GM21528 (cell line): ENCODE measurements at regions not wholly inside any gene's neighbourhood (a gene's known extent, or its start where the extent isn't known, plus 50 kb on each side); places are given as distances from the start of the nearest gene placed in this dataset.
"Not testable (repeated sequence)": the region's sequence is repeated elsewhere in the genome, so short reads cannot be mapped to it uniquely, and the experiment has no call there.

Experiments used
- ATAC-seq: cut with Tn5 transposase; IDR thresholded peaks from one replicate; pipeline ENCODE4 v1.9.1; 2021; ENCODE audit warnings: mild to moderate bottlenecking, moderate library complexity; ENCODE audit not compliant: unreplicated experiment, low FRiP score

DNA sequence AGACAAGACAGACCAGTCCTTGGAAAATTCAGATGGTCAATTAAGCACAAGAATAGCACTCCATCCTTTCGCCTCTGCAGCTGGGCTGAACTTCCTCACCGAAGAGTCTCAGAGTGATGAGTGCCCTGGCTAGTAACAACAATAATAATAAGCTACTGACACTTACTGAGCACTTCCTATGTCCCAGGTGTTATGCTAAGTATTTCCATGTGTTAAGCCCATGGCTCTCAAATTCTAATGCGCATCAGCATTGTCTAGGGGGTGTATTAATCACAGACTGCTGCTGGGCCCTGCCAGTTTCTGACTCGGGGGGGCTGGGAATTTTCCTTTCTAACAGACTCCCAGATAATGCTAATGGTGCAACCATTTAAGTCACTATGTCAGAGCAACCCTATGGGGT is 118.2 kb upstream of the LRFN2 start:
- ATAC-seq: no peak

DNA sequence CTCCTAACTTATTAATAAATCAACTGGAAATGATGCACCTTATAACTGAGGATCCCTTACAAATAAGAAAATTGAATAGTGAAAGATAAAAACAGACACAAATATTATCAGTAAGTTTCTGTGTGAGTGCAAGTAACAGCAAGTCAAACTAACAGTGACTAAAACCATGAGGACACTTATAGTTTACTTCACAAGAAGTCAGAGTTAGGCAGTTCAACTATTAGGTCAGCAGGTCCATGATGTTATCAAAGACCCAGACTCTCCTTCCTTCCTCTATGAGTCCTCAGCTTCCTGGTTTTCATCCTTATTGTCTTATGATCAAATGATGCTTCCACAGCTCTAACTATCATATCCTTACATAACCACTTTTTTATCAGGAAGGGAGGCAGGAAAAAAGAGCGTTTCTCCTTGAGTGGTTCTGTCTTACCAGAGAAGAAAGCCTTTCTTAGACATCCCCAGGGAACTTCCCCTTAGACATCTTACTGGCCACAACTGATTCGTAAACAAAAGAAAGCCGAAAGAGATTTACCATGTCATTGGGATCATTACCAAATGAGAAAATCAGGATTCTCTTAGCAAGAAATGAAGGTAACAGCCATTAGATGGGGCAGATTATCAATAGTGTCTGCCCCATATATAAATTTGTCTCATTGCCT is 114.3 kb upstream of the LRFN2 start:
- ATAC-seq: no peak

DNA sequence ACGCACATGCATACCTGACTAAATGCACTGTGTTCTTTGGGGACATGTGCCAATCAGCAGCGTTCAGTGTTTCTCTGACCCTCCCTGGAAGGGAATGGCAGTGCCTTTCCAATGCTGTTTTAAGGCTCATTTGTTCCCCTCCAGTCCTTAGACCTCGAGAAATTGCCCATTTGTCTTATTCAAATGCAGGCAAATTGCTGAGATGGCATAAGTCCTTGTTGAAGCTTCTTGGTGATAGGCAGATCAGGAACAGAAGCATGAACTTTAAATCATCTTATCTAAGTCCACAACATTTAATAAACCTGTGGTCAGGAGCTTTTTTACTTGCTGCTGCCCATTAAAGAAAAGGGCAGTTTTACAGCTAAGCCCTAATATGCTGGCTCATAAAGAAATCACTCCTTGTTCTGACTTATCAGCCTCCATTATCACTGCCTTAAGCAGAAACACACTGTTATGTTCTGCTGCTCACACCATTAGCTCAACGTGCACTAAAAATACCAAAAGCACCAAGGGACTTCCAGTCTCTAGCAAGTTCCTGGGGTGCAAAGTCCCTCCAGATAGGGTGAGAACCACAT is 112.9 kb upstream of the LRFN2 start:
- ATAC-seq: no peak

DNA sequence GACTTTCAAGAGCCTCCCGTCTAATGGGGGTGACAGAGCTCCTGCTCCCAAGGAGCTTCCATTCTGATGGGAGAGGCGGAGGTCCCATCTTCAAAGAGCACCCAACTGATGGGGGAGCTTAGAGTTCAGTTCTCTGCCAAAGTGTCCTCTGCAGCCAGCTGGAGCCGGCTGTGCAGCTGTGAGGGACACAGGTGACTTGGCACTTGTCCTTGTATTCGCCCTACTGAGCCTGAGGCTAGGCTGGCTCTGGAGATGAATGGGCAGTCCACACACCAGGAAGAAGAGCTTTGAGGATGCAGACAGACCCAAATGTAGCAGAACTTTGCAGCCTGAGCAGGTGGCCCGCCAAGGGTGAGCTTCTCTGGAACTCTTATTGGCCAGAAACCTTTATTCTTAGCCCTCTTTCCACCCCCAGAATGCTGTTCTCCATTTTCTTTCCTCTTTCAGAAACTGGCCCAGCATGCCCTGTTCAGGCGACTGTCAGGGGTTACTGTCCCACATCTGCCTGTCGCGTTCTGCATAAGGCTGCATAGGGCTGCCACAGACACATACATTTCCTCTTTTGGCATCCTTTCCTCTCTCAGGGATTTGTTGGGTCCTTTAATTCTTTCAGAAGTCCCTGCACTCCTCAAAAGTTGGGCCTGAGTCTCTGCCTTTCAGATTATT is 108.7 kb upstream of the LRFN2 start:
- ATAC-seq: no peak

DNA sequence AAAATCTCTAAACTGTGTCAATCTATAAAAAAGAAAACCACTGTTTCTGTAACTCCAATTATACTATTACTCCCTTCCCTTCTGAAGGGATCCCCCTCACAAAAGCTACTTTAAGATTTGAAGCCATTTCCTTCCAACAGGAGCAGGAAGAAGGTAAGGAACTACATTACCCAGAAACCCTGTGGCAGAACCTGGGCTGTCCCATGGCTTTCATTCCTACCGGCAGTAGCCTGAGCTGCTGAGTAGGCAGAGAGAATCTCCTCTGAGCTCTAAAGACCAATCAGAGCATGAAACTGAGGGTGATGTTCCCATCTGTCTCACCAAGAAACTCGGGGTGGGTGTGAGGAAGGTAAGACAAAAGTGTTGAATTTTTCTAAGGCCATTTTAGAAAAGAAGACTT is 108.0 kb upstream of the LRFN2 start:
- ATAC-seq: no peak

DNA sequence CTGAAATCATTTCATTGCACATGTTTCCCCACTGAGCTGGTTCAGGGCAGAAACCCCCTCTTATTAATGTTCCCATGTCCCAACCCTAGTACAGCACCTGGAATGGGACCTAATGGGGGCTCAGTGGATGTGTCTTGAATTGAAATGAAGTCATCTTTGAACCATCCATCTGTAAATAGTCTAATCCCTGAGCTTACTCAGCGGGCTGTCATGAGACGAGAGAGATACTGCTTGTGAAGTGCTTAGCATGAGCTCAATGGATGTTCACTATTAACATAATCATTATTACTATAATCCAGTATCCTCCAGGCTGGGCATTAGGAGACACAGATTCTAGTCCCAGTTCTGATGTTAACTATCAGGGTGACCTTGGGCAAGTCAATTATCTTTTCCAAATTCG is 106.6 kb upstream of the LRFN2 start:
- ATAC-seq: no peak

DNA sequence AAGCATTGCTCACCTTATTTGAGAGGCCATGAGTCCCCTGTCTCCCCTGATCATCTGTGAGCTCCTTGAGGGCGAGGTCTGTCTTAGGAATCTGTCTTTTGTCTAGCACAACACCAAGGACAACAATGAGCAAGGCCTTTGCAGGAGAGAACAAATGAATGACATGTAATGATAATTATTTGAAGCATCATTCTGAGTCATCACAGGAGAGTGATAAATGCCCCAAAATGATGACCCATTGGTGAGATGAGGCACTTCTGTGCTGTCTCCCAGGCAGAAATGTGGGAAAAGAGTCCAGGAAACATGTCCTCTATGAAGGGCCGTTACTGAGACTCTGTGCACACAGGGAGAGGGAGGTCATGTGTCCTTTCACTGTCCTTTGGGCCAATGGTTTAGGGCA is 105.2 kb upstream of the LRFN2 start:
- ATAC-seq: no peak

DNA sequence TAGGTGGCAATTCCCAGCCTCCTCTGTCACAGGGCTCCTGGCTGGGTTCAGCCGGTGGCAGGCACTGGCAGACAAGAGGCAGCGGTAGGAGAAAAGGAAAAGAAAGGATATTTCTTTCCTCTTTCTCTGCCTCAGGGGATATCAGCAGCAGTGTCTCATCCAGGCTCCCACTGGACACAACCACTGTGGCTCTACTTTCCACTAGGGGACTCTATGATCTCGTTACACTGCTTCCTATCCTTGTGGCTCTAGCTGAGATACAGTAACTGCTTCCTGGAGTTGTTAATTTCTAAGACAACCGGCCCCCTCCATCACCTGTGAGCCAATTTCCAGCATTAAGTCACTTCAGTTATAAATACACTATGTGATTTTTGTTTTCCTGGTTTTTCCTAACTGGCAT is 102.0 kb upstream of the LRFN2 start:
- ATAC-seq: no peak

DNA sequence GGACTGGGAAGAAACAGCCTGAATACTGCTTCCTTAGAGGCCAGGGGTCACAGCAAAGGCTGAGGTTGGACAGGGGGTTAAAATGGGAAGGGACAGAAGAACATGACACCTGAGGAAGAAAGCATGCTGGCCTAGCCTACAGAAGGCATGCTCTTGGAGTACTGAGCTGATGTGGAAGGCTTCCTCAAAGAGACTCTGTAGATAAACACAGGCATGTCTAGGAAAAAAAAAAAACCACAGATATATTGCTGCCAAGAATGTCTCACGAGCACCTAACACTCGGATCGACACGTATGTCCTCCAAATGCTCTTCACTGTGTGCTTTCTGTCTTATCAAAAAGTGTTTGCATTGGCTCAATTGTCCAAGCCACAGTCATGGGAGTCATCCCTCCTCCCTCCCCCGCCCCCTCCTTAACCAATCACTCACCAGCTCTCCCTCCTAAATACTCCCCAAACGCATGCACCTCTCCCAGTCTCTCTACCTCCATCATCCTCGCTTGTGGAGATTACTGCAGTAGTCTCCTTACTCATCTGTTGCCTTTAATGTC is 101.1 kb upstream of the LRFN2 start:
- ATAC-seq: no peak

DNA sequence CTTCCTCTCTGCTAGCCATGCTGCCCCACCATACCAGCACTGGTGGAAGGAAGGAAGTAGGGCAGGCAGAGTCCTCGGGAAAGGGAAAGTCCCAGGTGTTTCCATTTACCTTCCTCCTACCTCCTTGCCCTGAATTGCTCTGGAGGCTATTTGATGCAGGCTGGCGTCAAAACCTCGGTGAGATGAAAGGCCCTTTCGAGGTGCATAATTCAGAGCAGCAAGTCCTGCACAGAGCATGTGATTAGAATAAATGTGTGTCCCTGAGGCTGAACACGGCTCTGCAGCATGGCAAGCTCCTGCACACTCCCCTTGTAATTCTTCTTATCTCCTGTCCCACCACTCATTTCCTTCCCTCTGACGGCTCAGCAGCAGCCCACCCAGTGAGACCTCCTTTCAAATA is 98.7 kb upstream of the LRFN2 start:
- no peak for ATAC-seq

DNA sequence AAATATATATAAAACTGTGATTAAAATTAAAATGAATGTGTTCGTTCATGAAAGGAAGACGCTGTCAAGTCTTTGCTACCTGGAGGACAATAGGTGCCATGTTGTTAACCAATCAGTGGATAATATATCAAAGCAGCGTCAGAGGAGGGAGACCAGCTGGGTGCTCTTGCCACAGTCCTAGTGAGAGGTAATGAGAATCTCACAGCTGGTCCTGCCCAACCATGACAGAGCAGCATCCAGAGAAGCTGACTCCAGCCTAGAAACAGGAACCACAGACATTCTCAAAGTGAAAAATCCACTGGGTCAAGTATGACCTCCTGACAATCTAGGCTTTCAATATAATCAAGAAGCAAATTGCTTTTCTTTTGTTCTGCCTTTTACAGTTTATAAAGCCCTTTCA is 94.5 kb upstream of the LRFN2 start:
- no peak for ATAC-seq

DNA sequence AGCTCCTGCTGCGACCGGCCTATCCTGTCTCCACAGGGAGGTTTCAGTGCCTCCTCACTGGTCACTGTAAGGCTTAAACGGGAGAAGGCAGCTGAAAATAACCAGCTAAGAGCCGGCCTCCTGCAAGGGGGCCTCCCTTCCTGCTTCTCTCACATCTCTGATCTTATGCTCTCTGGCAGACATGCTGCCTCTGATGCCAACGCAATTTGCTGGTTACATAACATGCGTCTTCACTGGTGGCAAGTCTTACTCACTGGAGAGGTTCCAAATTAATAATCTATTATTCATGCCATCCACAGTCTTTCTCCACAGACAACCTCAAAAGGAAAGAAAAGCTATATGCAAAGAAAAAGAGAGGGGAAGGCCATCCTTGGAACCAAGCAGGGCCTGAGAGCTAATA is 91.8 kb upstream of the LRFN2 start:
- no peak for ATAC-seq

DNA sequence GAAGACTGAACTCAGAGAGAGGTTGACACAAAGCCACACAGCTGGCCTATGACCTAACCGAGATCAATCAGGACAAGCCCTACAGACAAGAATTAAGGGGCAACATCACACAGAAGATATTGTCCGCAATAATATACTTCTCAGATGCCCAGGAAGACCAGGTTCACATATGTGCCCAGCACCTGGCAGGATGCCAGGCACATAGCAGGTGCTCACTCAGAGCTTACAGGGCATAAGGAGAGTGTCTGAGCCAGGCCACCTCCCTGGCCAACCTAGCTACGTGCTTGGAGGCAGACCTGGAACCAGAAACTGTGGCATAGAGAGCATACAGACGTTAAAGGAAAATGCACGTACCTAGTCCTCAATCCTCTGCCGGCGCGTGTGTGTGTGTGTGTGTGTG is 87.0 kb upstream of the LRFN2 start:
- ATAC-seq: no peak

DNA sequence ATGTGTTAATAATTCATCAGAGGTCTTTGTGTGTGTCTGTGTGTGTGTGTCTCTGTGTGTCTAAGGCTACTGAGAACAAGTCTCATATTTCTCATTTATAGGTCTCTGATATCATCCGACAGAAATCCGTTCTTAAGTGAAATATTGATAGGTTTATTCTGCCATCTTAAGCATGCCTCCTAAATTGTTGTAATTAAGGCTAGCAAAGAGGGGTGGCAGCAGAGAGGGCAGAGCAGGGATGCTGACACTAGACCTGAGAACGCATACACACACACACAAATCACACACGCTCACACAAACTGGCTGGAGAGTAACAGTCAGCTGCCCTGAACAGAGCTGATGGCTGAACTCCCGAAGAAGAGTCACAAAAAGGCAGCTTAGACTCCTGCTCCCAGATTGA is 84.9 kb upstream of the LRFN2 start:
- ATAC-seq: no peak

DNA sequence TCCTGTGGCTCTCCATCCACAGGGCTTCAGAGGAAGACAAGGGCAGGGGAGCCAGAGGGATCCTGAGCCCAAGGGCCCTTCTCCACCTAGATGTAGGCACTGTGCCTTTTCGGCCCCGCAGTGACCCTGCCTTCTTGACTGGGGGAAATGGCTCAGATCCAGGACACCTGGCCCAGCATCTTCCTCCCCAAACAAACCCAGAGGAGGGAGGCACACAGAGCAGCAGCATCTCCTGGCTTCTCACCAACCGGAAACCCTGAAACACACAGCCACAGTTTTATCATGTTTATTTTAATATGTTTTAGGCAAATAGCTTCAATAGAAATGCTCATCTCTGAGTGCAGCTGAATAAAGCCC is 84.5 kb upstream of the LRFN2 start:
- no peak for ATAC-seq

DNA sequence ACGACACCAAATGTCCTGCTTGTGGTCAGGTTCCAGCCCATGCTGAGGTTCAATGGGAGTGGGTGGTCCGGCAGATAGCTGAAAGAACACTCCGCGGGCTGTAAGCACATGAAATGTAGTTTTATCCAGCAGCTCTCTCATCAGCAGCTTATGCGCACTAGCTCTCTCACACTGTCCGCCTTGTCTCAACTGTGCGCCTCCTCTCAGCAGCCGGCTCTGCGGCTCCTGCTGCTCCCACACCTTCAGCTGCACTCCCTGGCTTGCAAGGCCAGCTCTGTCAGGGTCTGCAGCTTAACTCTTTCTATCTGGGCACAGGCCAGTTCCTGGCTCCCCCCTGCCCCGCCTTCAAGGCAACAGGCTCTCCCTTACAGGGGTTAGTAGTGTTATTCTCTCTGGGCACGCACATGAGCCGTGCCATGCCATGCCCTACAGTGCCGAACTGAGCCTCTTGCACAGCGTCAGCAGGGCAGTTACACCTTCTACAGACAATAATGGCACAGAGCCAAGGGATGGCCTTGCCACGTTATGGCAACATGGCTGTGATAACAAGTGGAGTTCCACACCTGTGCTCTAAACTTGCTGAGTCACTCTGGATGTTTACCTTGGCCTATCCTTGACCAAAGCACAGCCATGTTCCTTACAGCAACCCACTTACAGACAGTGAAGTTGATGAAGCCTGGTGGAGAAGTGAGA is 84.0 kb upstream of the LRFN2 start:
- no peak for ATAC-seq

DNA sequence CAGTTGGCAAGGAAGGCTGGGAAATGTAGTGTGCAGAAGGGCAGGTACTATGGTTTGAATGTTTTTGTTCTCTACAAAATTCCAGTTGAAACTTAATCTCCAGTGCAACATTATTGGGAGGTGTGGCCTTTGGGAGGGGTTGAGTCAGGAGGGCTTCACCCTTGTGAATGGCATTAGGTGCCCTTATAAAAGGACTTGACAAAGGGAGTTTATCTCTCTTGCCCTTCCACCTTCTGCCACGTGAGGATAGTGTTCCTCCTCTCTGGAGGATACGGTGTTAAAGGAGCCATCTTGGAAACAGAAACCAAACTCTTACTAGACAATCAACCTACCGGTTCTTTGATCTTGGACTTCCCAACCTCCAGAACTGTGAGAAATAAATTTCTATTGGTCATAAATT is 82.2 kb upstream of the LRFN2 start:
- ATAC-seq: no peak

DNA sequence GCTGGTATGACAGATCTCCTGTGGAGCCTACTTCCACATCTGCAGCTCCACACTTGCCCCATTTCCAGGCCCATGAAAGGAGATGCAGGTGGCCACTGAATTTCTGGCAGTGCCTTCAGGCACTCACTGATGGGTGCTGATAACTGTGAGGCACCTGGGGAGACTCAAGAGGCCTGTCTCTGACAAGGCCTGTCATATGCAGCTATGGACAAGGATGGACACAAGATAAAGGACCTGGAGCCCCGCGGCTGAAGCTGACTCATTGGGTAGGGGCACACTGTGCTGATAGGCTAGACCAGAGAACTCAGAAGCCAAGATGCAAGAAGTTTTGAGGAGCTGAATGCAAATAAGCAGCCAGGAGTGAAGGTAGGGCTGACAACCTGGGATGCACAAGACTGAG is 81.0 kb upstream of the LRFN2 start:
- ATAC-seq: no peak

DNA sequence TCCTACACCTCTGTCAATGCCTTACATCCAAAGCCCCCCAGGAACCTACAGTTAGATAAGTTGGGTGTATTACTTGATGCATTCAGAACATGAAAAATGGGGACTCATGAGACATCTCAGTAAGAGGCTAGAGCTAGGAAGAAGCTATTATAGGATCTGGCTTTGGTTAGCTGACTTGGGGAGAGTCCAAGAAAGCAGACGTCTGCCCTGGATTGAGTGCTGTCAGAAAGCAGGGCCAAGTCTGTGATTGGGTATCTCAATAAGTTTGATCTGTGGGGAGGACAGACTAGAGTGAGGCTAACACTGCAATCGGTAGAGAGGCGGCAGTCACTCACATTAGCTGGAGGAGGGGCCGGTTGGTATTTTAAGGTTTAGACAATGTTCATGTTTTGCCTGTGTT is 79.4 kb upstream of the LRFN2 start:
- ATAC-seq: no peak

DNA sequence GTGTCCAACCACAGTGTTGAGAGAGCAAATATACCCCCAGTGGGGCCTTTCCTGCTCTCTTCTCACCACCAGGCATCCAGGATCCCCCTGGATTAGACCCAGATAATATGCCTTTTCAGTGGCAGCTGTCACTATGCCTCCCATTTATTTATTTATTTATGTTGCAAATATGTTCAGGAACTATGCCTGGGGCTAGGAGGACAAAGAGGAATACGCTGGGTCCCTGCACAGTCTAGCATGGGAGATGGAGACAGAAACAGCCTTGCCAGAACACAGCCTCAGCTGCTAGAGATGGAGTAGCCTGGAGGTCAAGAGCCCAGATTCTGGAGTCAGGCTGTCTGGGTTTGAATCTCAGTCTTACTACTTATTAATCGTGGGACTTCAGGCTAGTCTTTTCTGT is 74.6 kb upstream of the LRFN2 start:
- no peak for ATAC-seq

DNA sequence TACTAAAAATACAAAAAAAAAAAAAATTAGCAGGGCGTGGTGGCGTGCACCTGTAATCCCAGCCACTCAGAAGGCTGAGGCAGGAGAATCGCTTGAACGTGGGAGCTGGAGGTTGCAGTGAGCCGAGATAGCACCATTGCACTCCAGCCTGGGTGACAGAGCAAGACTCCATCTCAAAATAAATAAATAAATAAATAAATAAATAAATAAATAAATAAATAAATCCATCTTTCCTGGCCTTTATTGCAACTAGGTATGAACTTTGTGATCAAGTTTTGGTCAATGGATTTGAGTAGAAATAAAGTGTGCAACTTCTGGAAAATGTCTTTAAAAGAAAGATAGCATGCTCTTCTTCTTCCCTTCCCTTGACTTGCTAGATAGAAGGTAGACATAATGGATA is 69.6 kb upstream of the LRFN2 start:
- ATAC-seq: not testable (repeated sequence)

DNA sequence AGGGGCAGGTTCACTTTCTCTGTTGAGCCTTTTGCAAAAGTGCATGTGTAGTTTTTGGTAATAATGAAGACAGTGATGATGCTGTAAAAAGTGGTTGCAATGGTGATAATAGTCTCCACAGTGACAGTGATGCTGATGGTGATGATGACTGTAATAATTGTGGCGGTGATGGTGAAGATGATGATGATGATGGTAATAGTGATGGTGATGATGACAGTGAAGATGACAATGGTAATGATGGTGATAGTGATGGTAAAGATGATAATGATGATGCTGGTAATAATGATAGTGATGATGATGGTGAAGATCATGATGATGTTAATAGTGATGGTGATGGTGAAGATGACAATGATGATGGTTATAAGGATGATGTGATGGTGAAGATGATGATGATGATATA is 67.7 kb upstream of the LRFN2 start:
- ATAC-seq: no peak
